ENCODE measurements at regions not wholly inside any gene's neighbourhood (a gene's known extent, or its start where the extent isn't known, plus 50 kb on each side); places are given as distances from the start of the nearest gene placed in this dataset.

GRCh38 chr9:74122661-74123060, 374.5 kb upstream of the RORB start:
- no peaks in the 10 kb centered on the region for H3K9me1 ChIP-seq (replicated peaks; ENCODE audit: control insufficient read depth, extremely low read depth, insufficient read depth, low read length)
- H3K4me1 ChIP-seq (ENCODE audit: control insufficient read depth, extremely low read depth, insufficient read depth, low read length), result no peaks in the 10 kb centered on the region
- H2AFZ ChIP-seq (ENCODE audit: low read depth, low read length), result no peak overlapping the region
- no peak overlapping the region for H3K9ac ChIP-seq (replicated peaks; ENCODE audit: extremely low read depth, insufficient read depth, low read length)
- dilution Hi-C loops (cut with MboI; ENCODE audit: extremely low pct_ligation_motif_present, low sequenced_read_pairs) (no loop called here), intact Hi-C loops (cut with micrococcal nuclease) (no loop called here)
- POLR2A ChIA-PET, result no interaction called here
- TF ChIP-seq POLR2AphosphoS5 (IDR thresholded peaks at IDR 0.05; ENCODE audit: insufficient read depth, low read depth, low read length) (no peak), MAX (IDR thresholded peaks at IDR 0.05; ENCODE audit: insufficient read depth, insufficient read length) (no peak), MYC (IDR thresholded peaks at IDR 0.05; ENCODE audit: low read depth, low read length) (no peak), POLR2A (IDR thresholded peaks at IDR 0.05; ENCODE audit: low read depth, low read length) (no peak), CTCF (IDR thresholded peaks at IDR 0.05; ENCODE audit: extremely low read depth in 1 of 2, insufficient read depth in 1 of 2, low read depth in 1 of 2, low read length in 2 of 2) (no peak), GATA2 (IDR thresholded peaks at IDR 0.05; ENCODE audit: insufficient read depth, insufficient read length, low read depth, low read length) (no peak), JUN (IDR thresholded peaks at IDR 0.05; ENCODE audit: borderline replicate concordance, insufficient read depth, insufficient read length, low read depth) (no peak), FOS (IDR thresholded peaks at IDR 0.05; ENCODE audit: borderline replicate concordance, insufficient read depth, low read length) (no peak), EZH2 (IDR thresholded peaks at IDR 0.05; ENCODE audit: borderline replicate concordance, low read depth, low read length, severe bottlenecking) (no peak)
- no peaks in the 10 kb centered on the region for H3K27me3 ChIP-seq (ENCODE audit: control insufficient read depth in 2 of 2, insufficient read depth in 2 of 2, low read length in 2 of 2)
- BruUV-seq (replicated peaks), result no TSS peak
- CTCF ChIA-PET, result no interaction called here
- FAIRE-seq (no peak), DNase-seq (ENCODE audit: low read depth, low spot score) (no peak)
- H3K79me2 ChIP-seq (ENCODE audit: control insufficient read depth, insufficient read depth, low read length), result no peaks in the 10 kb centered on the region
- no peak overlapping the region for H3K4me3 ChIP-seq (replicated peaks in 1 of 3; ENCODE audit: insufficient read depth in 1 of 3, low read depth in 1 of 3, low read length in 3 of 3)
- H4K20me1 ChIP-seq (replicated peaks; ENCODE audit: control insufficient read depth, extremely low read depth, insufficient read depth, low read length), result no peaks in the 10 kb centered on the region
- H3K27ac ChIP-seq (ENCODE audit: insufficient read depth, low read depth, low read length), result no peak overlapping the region
- no peaks in the 10 kb centered on the region for H3K36me3 ChIP-seq (ENCODE audit: control insufficient read depth in 2 of 2, extremely low read depth in 1 of 2, insufficient read depth in 2 of 2, low read length in 2 of 2)
- no peak overlapping the region for H3K4me2 ChIP-seq (ENCODE audit: insufficient read depth, low read length)
- H3K9me3 ChIP-seq (replicated peaks; ENCODE audit: control insufficient read depth, insufficient read depth, low read length), result peaks cover 2% of the 10 kb centered on the region

All from endothelial cell of umbilical vein (primary cell).